IPS DF 6.9 (cell line): ENCODE measurements at regions not wholly inside any gene's neighbourhood (a gene's known extent, or its start where the extent isn't known, plus 50 kb on each side); places are given as distances from the start of the nearest gene placed in this dataset.

Experiments
- DNase-seq: peaks from one replicate; pipeline ENCODE4 v3.0.0-alpha.2; 2013; ENCODE audit warnings: low read depth, low spot score
- H3K27ac ChIP-seq: one replicate; pipeline ENCODE4 v1.5.1; 2013; ENCODE audit warnings: low read length, control low read depth
- H3K27me3 ChIP-seq: 2 replicates; pipeline ENCODE4 v1.6.1; 2013; ENCODE audit warnings: mild to moderate bottlenecking, low read length; ENCODE audit not compliant: control insufficient read depth, insufficient read depth
- H3K36me3 ChIP-seq: 2 replicates; pipeline ENCODE4 v1.6.1; 2013; ENCODE audit warnings: low read length; ENCODE audit not compliant: control insufficient read depth, insufficient read depth
- H3K4me1 ChIP-seq: 2 replicates; pipeline ENCODE4 v1.6.1; 2013; ENCODE audit warnings: low read length; ENCODE audit not compliant: control insufficient read depth, insufficient read depth
- H3K4me3 ChIP-seq: 2 replicates; pipeline ENCODE4 v1.5.1; 2013; ENCODE audit warnings: mild to moderate bottlenecking, low read length
- H3K9me3 ChIP-seq: 2 replicates; pipeline ENCODE4 v1.6.1; 2013; ENCODE audit warnings: low read length, inconsistent platforms; ENCODE audit not compliant: control insufficient read depth, insufficient read depth
- WGBS: extraction: QIAGEN DNeasy Blood & Tissue Kit; methylation state at CpG from one replicate; pipeline ENCODE4 v1.1.7; 2013; ENCODE audit warnings: mixed read lengths, missing lambda C conversion rate; ENCODE audit not compliant: insufficient read length, insufficient coverage; 5-methylcytosine and 5-hydroxymethylcytosine counted together

GRCh38 chr2:104412384-104412783 lies 441.5 kb upstream of the POU3F3 start:
- no CpG with 5 or more reads among the region's 2 CpGs for WGBS
- Histone ChIP-seq H3K4me3 (no peak overlapping the region), H3K36me3 (no peaks in the 10 kb centered on the region), H3K27me3 (no peaks in the 10 kb centered on the region), H3K4me1 (peaks cover 2% of the 10 kb centered on the region), H3K27ac (no peak overlapping the region), H3K9me3 (no peaks in the 10 kb centered on the region)
- DNase-seq = no peak

GRCh38 chr2:104413890-104414289 lies 440.0 kb upstream of the POU3F3 start:
- Histone ChIP-seq H3K9me3 (no peaks in the 10 kb centered on the region), H3K27ac (no peak overlapping the region), H3K36me3 (no peaks in the 10 kb centered on the region), H3K4me3 (no peak overlapping the region), H3K27me3 (no peaks in the 10 kb centered on the region), H3K4me1 (peaks cover 2% of the 10 kb centered on the region)
- no CpG with 5 or more reads among the region's 8 CpGs for WGBS
- DNase-seq = no peak

GRCh38 chr2:104415284-104415683 lies 438.6 kb upstream of the POU3F3 start:
- WGBS = no CpG with 5 or more reads among the region's 6 CpGs
- Histone ChIP-seq H3K4me1 (peaks cover 2% of the 10 kb centered on the region), H3K4me3 (no peak overlapping the region), H3K27ac (no peak overlapping the region), H3K36me3 (no peaks in the 10 kb centered on the region), H3K9me3 (no peaks in the 10 kb centered on the region), H3K27me3 (no peaks in the 10 kb centered on the region)
- DNase-seq = no peak

- no CpG with 5 or more reads among the region's 18 CpGs for WGBS
- no peak for DNase-seq
- no peaks in the 10 kb centered on the region for H3K27me3 ChIP-seq
Measured at GRCh38 chr2:104416339-104417000, 437.4 kb upstream of the POU3F3 start.

GRCh38 chr2:104420420-104420819 lies 433.5 kb upstream of the POU3F3 start:
- DNase-seq = no peak
- Histone ChIP-seq H3K9me3 (no peaks in the 10 kb centered on the region), H3K27me3 (no peaks in the 10 kb centered on the region), H3K27ac (no peak overlapping the region), H3K4me1 (peaks cover 2% of the 10 kb centered on the region; the same call in 1 of the 2 replicates), H3K36me3 (no peaks in the 10 kb centered on the region), H3K4me3 (no peak overlapping the region)
- no CpG with 5 or more reads among the region's 2 CpGs for WGBS

More at GRCh38 chr2:104416339-104417000, 437.4 kb upstream of the POU3F3 start:
- no peak overlapping the region for H3K4me3 ChIP-seq
- H3K27ac ChIP-seq = no peak overlapping the region
- H3K9me3 ChIP-seq = no peaks in the 10 kb centered on the region
- peaks cover 2% of the 10 kb centered on the region for H3K4me1 ChIP-seq
- no peaks in the 10 kb centered on the region for H3K36me3 ChIP-seq

GRCh38 chr2:104420953-104421352 lies 433.0 kb upstream of the POU3F3 start:
- Histone ChIP-seq H3K4me3 (no peak overlapping the region), H3K4me1 (peaks cover 2% of the 10 kb centered on the region; the same call in 1 of the 2 replicates), H3K36me3 (no peaks in the 10 kb centered on the region), H3K27ac (no peak overlapping the region), H3K9me3 (no peaks in the 10 kb centered on the region), H3K27me3 (no peaks in the 10 kb centered on the region)
- no peak for DNase-seq
- WGBS = no CpG with 5 or more reads among the region's 3 CpGs

DNA sequence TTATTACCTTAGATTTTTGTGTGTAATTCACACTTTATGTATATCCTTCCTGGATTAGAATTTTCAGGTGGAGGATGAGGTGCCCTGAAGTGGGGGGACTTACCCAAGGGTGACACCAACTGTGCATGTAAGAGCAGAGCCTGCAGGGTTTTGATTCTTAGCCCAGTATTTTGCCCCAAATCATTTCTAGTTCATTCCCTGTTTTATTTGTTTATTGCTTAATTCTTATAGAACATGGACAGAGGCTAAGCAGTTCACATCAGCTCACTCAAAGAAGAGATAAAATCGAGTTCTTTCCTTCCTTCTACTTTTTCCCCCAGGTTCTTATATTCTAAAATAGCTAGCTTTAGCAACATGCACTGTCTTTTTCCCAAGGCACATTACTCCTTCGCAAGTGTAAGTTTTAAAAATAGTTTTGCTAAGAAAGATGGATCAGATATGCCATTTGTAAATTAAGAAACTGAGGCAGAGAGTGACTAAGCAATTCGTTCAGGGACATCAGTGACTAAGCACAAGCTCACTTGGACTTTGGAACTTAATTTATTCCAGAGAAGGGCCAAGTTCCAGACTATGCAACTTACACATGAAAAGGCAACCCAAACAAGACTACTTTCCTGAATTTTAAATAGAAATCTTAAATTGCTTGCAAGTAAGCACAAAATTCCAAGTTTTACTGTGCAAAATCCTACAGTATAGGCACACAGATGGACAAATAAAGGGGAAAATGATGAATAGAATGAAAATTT lies 427.9 kb upstream of the POU3F3 start:
- no CpG with 5 or more reads among the region's 3 CpGs for WGBS
- no peaks in the 10 kb centered on the region for H3K9me3 ChIP-seq
- H3K27ac ChIP-seq = no peak overlapping the region
- DNase-seq = no peak
- H3K27me3 ChIP-seq = no peaks in the 10 kb centered on the region
- no peaks in the 10 kb centered on the region for H3K4me1 ChIP-seq
- no peak overlapping the region for H3K4me3 ChIP-seq
- H3K36me3 ChIP-seq = no peaks in the 10 kb centered on the region

DNA sequence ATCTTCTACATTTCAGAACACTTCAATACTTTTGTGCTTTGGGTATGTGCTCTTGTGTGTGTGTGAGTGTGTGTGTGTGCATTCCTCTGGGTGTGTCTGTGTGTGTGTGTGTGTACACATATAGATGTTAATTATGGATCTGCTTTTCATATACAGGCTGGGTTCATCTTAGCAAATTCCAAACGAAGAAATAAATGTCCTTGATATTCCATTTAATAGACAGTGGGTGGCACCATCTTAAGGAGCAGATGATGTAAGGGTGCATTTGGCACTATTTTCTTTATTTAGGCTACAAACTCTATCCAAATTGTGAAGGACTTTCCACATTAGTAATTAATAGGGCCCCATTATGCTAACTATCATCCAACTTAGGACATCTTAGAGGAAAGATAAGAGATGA lies 425.8 kb upstream of the POU3F3 start:
- DNase-seq = no peak
- WGBS = no CpG with 5 or more reads among the region's 1 CpG
- no peak overlapping the region for H3K4me3 ChIP-seq
- H3K9me3 ChIP-seq = no peaks in the 10 kb centered on the region
- H3K27ac ChIP-seq = no peak overlapping the region
- H3K27me3 ChIP-seq = no peaks in the 10 kb centered on the region
- H3K4me1 ChIP-seq = no peaks in the 10 kb centered on the region
- H3K36me3 ChIP-seq = no peaks in the 10 kb centered on the region

DNA sequence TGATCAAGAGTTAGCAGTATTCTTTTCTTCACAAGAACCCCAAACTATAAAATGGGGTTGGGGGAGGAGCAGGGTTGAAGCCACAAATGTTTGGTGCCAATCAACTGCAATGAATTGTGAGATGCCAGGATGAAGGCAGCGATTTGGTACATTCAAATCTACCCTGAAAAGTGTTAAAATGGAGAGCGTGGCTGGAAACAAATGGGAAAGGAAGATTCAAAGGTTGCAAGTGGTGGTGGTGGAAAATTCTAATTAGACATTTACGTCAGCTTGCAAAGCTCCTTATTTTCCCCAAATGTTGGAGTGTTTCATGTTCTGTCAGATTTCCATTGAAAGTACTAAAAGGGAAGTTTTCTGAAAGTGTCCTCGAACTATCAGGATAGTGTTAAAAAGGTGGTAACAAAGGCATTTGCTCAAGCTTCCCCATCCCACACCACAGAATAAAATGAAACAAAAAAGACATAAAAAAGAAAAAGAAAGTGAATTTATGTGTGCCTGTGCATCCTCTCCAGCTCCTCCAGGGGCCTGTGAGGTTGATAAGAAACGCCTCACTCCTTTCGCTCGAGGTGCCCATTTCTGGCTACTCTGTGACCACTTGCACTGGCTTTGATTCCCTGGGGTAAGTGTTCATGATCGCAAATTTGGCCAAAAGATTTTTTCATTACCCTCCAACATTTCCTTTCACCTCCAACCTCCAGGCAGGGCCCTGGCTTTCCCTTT lies 424.1 kb upstream of the POU3F3 start:
- H3K36me3 ChIP-seq = no peaks in the 10 kb centered on the region
- no peak overlapping the region for H3K27ac ChIP-seq
- WGBS = no CpG with 5 or more reads among the region's 8 CpGs
- no peak for DNase-seq
- no peaks in the 10 kb centered on the region for H3K9me3 ChIP-seq
- H3K4me1 ChIP-seq = no peaks in the 10 kb centered on the region; the same call in 1 of the 2 replicates
- H3K27me3 ChIP-seq = no peaks in the 10 kb centered on the region
- H3K4me3 ChIP-seq = no peak overlapping the region

- no peaks in the 10 kb centered on the region for H3K36me3 ChIP-seq
- DNase-seq = no peak
- H3K4me1 ChIP-seq = no peaks in the 10 kb centered on the region; the same call in 1 of the 2 replicates
- H3K9me3 ChIP-seq = no peaks in the 10 kb centered on the region
- no peak overlapping the region for H3K4me3 ChIP-seq
- WGBS = no CpG with 5 or more reads among the region's 10 CpGs
- H3K27ac ChIP-seq = no peak overlapping the region
- no peaks in the 10 kb centered on the region for H3K27me3 ChIP-seq
Measured at GRCh38 chr2:104430359-104430740, 423.6 kb upstream of the POU3F3 start.
